ENCODE measurements at regions not wholly inside any gene's neighbourhood (a gene's known extent, or its start where the extent isn't known, plus 50 kb on each side); places are given as distances from the start of the nearest gene placed in this dataset.

DNA sequence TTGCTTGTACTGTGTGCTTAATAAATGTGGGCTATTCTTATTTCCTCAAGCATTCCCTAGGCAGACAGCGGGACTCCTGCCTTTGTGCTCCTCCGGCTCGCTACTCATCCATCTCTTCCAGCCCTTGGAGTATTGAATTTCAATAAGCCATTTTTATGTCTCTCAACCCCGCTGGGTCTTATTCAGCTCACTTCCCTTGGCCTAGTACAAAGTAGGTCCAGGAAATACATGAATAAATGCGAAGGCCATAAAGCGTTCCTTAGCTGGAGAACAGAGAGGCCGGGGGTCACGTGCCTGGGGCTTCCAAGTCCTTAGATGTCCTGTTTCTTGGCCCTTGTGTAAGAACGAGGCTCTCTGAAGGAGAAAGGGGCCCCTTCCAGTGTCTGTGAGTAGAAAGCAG lies 236.7 kb upstream of the ASIC2 start:
- intact Hi-C loops (cut with DNase I) = loop anchor here in 6 of 10 donors (10.0 kb wide), 5 partner anchors 115 to 495 kb away; no protein-coding TSS in a partner anchor
- WGBS, 4 donors = 77 to 86% (median 81%) methylated on average over 9 of the region's 9 CpGs
- Histone ChIP-seq H3K9me3 (peaks cover 0 to 12% (median 6%) of the 10 kb centered on the region in 12 donors), H3K27ac (no peak overlapping the region), H3K27me3 (no peaks in the 10 kb centered on the region), H3K36me3 (no peaks in the 10 kb centered on the region), H3K4me1 (no peaks in the 10 kb centered on the region), H3K4me3 (no peak overlapping the region)
- no peak for DNase-seq
- no peak for ATAC-seq
- TF ChIP-seq, protein P1, sequence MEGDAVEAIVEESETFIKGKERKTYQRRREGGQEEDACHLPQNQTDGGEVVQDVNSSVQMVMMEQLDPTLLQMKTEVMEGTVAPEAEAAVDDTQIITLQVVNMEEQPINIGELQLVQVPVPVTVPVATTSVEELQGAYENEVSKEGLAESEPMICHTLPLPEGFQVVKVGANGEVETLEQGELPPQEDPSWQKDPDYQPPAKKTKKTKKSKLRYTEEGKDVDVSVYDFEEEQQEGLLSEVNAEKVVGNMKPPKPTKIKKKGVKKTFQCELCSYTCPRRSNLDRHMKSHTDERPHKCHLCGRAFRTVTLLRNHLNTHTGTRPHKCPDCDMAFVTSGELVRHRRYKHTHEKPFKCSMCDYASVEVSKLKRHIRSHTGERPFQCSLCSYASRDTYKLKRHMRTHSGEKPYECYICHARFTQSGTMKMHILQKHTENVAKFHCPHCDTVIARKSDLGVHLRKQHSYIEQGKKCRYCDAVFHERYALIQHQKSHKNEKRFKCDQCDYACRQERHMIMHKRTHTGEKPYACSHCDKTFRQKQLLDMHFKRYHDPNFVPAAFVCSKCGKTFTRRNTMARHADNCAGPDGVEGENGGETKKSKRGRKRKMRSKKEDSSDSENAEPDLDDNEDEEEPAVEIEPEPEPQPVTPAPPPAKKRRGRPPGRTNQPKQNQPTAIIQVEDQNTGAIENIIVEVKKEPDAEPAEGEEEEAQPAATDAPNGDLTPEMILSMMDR (IDR thresholded peaks at IDR 0.05) = no peak
- no peak for TF ChIP-seq POLR2A (IDR thresholded peaks at IDR 0.05)

DNA sequence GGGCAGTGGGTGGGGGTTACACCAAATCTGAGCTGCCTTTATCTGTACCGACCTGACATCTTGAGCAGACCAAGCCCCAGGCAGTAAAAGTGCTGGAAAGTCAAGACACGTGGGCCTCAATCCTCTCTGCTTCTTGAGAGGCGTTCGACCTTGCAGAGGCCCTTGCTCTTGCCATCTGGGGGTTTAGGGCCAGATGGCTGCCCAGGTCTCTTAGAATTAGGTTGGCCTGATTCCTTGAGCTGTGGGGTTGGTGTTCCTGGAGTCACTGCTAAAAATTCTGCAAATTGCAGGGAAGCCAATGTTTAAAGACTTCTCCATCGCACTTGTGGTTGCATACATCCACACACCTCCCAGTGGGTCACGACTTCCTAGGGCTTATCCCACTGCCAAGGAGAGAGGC lies 238.2 kb upstream of the ASIC2 start:
- H3K27me3 ChIP-seq = no peaks in the 10 kb centered on the region
- H3K27ac ChIP-seq = no peak overlapping the region
- WGBS, 4 donors = 77 to 84% (median 82%) methylated on average over 6 of the region's 6 CpGs
- H3K4me1 ChIP-seq = no peaks in the 10 kb centered on the region
- H3K36me3 ChIP-seq = no peaks in the 10 kb centered on the region
- intact Hi-C loops (cut with DNase I) = no loop called here
- no peak for DNase-seq
- no peak overlapping the region for H3K4me3 ChIP-seq
- ATAC-seq = no peak
- peaks cover 0 to 12% (median 6%) of the 10 kb centered on the region in 12 donors for H3K9me3 ChIP-seq
- no peak for TF ChIP-seq POLR2A (IDR thresholded peaks at IDR 0.05)
- TF ChIP-seq, protein P1 (IDR thresholded peaks at IDR 0.05) = no peak

DNA sequence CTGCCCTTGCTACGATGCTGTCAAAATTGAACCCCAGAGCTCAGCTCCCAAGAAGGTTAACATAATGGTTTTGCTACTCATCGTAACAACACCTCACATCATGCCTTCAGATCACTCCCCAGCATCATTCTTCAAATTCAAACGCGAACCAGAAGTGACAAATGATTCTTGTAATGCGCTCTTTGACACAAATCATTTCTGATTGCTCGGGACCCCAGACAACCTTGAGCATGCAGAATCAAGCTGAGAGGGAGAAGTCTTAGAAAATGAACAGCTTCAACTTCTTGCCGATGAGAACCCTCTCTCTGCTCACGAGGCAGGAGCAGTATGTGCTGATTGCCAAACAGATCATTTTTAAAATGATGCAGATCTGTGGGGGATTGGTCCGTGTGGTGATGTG lies 241.0 kb upstream of the ASIC2 start:
- Histone ChIP-seq H3K9me3 (no peaks in the 10 kb centered on the region), H3K36me3 (no peaks in the 10 kb centered on the region), H3K27ac (no peak overlapping the region), H3K27me3 (peaks cover 0 to 3% (median 0%) of the 10 kb centered on the region in 9 donors), H3K4me3 (no peak overlapping the region), H3K4me1 (no peaks in the 10 kb centered on the region)
- WGBS, 4 donors = 79 to 83% (median 81%) methylated on average over 9 of the region's 9 CpGs
- DNase-seq (no peak), ATAC-seq (no peak)
- no peak for TF ChIP-seq POLR2A (IDR thresholded peaks at IDR 0.05)
- TF ChIP-seq, protein P1 (IDR thresholded peaks at IDR 0.05) = no peak
- intact Hi-C loops (cut with DNase I) = no loop called here

DNA sequence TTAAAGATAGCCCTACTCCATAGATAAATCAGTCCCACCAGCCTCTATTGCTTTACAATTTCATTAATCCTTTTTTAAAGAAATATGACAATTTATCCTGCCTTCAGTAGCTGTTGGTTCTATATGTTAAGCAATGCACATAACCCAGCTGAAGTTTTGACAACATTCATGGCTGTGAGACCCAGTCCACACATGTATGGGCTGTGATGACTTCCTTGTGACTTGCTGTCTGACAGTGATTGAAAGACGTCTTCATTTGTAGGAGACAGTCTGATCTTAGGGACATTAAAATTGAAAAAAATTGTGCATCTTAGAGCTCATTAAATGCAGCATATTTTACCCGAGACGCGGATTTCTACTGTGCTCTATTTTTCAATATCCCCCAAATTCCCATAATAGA lies 252.0 kb upstream of the ASIC2 start:
- H3K4me3 ChIP-seq = no peak overlapping the region
- H3K9me3 ChIP-seq = no peaks in the 10 kb centered on the region
- intact Hi-C loops (cut with DNase I) = no loop called here
- no peaks in the 10 kb centered on the region for H3K36me3 ChIP-seq
- DNase-seq (no peak), ATAC-seq (no peak)
- TF ChIP-seq POLR2A (IDR thresholded peaks at IDR 0.05) = no peak
- TF ChIP-seq, protein P1 (IDR thresholded peaks at IDR 0.05) = no peak
- no peaks in the 10 kb centered on the region for H3K4me1 ChIP-seq
- H3K27me3 ChIP-seq = peaks cover 0 to 10% (median 0%) of the 10 kb centered on the region in 9 donors
- 83 to 92% (median 89%) methylated on average over 4 of the region's 4 CpGs for WGBS, 4 donors
- H3K27ac ChIP-seq = no peak overlapping the region

Measured in heart left ventricle (tissue), 16 donors.